DMS114 treated with DMSO at 0.1 percent for 48 hours (cell line): ENCODE measurements at regions not wholly inside any gene's neighbourhood (a gene's known extent, or its start where the extent isn't known, plus 50 kb on each side); places are given as distances from the start of the nearest gene placed in this dataset.
"Not testable (repeated sequence)": the region's sequence is repeated elsewhere in the genome, so short reads cannot be mapped to it uniquely, and the experiment has no call there.

ENCODE experiments used
- DNase-seq: peaks from one replicate; lab custom pipeline; 2025; ENCODE audit not compliant: unreplicated experiment; lab: John Stamatoyannopoulos, UW

- no peak for DNase-seq
These were observed 637.9 kb downstream of the EFNB2 start for GRCh38 chr13:105897575-105897974.

DNA sequence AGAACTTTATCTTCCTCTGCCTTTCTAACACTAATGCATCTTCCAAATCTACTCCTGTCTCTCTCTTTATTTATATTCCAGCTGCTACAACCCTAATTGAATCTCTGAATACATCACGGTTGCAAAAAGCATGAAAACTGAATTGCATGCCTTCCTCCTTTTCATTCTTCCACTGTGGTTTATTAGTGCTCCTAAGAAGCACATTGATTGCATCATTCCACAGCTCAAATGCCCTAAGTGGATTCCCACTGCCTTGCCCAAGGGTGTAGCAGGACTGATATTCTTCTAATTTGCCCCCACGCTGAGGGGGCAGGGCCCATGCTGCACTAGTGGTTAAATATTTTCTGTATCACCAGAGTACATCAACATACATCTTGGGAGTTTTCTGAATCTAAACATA, 640.8 kb downstream of the EFNB2 start:
- DNase-seq: no peak

DNA sequence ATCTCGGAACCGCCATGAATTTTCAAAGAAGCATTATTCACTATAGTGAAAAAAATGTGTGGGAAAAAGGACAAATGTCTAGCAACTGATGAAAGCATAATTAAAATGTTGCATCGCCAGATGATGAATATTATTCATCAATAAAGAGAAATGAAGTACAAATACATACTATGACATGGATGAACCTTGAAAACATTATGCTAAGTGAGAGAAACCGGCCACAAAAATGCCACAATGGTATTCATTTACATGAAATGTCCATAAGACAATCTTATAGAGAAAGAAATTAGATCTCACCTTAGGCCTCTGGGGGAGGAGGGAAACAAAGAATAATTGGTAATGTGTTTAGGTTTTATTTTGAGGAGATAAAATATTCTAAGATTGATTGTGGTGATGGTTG, 645.0 kb downstream of the EFNB2 start:
- no peak for DNase-seq

- DNase-seq: no peak
These were observed 657.3 kb downstream of the EFNB2 start for GRCh38 chr13:105878119-105878700.

- DNase-seq: no peak
These were observed 660.6 kb downstream of the EFNB2 start for GRCh38 chr13:105874814-105875213.

- no peak for DNase-seq
These were observed 663.7 kb downstream of the EFNB2 start for GRCh38 chr13:105871768-105872167.

DNA sequence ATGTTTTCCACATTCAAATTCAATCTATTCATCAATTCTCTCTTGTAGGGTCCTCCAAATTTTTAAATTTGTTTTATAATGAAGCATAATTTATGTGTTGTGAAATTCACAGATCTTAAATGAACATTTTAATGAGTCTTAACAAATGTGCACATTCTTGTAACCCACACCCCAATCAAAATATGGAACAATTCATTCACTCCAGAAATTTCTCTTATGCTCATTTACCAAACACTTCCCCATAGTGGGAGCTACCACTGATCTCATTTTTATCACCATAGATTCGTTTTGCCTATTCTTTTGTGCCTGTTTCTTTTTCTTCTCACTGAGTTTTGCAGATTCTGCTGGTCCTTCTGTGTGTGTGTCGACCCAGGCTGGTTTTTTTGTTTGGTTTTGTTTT, 664.1 kb downstream of the EFNB2 start:
- DNase-seq: no peak

DNA sequence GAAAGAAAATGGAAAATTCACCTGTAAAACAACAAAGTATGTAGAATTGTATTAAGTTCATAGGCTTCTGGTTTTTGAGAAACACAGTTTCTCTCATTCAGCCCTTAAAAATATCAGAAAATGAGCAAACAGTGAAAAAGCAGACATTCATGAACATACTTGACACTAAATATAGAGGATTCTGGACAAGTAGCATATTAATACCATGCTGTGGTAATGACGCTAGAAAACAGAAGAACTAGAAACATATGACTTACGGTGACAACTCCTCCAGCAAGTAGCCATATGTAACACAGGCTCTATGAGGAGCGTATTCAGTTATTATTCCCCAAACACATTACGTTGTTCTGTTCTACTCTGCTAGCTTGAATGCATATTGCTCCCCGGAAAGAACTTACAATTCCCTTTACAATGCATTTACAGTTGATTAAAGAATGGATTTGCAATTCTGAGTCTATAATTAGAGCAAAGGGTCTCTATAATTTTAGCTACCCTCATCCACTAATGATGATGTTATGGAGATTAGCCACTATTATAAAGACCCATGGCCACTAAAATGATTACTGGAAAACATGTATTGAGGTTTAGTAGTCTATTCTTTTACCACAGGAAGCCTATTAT, 672.1 kb downstream of the EFNB2 start:
- no peak for DNase-seq

DNA sequence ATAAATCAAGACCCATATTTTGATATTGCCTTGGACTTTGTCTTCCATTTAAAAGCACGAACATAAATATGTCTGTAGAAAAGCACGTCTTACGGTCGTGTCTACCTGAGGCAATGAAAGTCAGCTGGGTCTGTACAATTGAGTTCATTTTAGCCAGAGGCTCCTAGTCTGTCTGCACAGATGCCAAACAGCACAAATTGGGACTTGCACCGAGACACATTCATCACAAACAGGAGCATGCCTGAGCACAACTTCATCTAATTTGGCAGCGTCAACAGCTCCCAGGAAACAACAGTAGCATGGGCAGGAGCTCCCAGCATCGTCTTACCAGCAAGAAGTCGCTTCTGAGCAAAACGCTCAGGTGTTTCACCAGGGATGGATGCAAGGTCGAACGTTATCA, 687.0 kb downstream of the EFNB2 start:
- DNase-seq: no peak

- no peak for DNase-seq
These were observed 687.8 kb downstream of the EFNB2 start for GRCh38 chr13:105847527-105848291.

- DNase-seq: no peak
These were observed 688.5 kb downstream of the EFNB2 start for GRCh38 chr13:105846923-105847322.

- no peak for DNase-seq
These were observed 694.2 kb downstream of the EFNB2 start for GRCh38 chr13:105841286-105841685.

DNA sequence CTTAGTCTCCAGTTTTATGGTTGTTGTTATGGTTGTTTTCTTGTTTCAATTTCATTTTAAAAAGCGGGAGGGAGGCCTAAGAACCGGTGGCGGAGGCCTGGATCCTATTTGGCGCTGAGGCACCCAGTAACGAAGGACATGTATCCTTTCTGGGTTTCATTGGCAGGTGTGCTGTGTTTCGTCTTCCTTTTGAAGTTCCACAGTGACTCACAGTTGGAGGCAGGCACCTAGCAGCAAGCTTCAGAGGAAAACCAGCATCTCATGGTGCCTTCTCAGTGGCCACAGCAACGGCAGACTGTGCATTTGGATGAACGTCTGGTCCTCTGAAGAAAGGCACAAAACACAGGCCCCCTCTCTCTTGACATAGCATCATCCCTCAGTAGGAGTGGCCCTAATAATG, 697.2 kb downstream of the EFNB2 start:
- no peak for DNase-seq

DNA sequence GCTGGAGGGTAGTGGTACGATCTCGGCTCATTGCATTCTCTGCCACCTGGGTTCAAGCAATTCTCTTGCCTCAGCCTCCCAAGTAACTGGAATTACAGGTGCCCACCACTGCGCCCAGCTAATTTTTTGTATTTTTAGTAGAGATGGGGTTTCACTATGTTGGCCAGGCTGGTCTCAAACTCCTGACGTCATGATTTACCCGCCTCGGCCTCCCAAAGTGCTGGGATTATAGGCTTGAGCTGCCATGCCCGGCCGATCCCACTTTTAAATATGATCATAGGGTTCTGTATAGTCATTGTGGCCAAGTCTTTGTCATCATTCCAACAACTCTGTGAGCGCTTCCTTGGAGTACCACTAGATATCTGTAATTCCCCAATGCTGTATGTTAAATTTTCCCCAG, 698.2 kb downstream of the EFNB2 start:
- DNase-seq: not testable (repeated sequence)

GRCh38 chr13:105830821-105831220, 704.6 kb downstream of the EFNB2 start:
- no peak for DNase-seq

GRCh38 chr13:105827111-105827809, 708.2 kb downstream of the EFNB2 start:
- no peak for DNase-seq

DNA sequence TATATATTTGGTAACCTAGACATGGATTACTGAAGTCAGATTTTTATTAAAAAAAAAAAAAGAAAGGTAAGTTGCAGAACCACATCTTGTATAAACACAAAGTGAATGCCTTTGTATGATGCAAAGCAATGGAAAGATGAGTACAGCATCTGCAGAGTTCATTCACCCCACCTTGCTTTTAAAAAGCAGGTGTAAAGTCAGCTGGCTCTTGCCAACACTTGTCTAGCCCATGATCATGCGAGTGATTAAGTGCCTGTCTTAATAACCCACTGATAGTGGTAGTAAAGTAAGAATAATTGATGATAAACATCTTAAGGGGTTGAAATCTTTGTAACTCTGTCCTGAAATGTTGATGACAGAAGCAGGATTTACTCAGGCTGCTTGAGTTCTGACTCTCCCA, 710.4 kb downstream of the EFNB2 start:
- no peak for DNase-seq

- DNase-seq: no peak
These were observed 714.1 kb downstream of the EFNB2 start for GRCh38 chr13:105821337-105821736.

- no peak for DNase-seq
These were observed 715.0 kb downstream of the EFNB2 start for GRCh38 chr13:105820415-105820814.

DNA sequence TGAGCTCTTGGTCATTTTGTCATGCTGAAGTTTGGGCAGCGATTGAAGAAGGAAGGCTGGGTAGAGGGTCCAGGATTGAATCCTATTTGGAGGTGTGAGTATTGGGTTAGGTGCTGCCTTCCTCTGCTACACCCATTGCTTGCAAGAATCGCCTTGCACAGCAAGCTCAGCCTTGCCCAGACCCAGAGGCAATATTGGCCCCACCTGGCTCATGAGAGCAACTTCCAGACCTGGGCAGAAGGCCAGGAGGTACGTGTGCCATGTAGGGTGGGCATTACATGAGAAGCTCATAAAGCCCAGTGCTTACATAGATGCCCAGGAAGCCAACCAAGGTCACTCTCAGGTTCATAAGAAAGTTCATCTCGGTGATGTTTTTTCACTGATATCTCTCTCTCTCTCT, 718.0 kb downstream of the EFNB2 start:
- no peak for DNase-seq

DNA sequence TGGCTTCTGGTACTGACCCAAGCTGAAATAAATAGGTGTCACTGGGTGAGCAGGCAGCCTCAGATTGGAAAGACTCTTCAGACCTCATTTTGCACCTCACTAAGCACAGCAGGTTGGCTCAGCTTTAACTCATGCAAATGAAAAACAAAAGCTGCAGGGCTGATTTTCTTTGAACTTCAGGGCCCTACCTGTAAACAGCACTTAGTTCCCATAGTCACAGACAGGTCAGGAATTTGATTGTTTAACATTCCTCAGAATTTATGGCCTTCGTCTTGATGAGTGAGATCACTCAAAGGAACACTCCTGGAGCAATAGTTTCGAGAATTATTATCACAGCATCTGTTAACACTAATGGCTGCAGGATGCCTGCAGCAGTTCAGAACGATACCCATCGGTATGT, 718.5 kb downstream of the EFNB2 start:
- no peak for DNase-seq

- DNase-seq: no peak
These were observed 720.6 kb downstream of the EFNB2 start for GRCh38 chr13:105814902-105815250.
